OCI-M1 (cell line): ENCODE measurements at regions not wholly inside any gene's neighbourhood (a gene's known extent, or its start where the extent isn't known, plus 50 kb on each side); places are given as distances from the start of the nearest gene placed in this dataset.

ENCODE experiments used
- DNase-seq: peaks from one replicate; lab custom pipeline; 2025; lab: John Stamatoyannopoulos, UW

DNA sequence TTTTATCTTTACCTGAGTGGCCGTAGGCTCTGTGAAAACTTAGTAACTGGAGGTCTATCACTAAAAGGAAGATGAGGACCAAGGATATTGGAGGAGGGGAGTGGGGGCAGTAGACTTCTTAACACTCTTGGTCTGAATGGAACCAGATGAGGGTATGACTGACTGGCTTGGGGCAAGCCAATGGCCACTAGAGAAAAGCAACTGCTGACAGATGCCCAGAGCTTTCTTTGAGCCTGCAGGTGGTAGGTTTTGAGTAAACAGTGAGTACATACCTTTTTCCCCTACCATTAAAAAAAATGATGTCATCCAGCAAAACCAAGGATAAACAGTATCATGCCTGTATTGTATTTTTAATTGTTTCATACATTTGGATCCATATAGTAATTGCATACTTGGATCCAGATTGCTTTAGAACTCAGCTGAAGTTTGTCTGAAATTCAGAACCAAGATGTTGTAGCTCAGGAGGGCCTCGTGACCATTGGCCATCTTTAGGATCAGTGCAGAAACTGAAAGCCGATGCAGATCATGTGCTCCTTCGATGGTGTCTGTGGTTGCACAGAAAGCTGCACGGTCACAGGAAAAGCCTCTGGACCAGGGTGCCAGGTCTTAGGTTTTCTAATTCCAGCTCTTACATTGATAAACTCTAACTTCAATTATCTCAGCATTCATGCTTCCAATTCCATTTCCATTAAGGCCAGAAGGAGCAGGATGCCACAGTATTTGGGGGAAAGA lies 131.0 kb downstream of the PDGFRA start:
- DNase-seq = peak; percentile 19

DNA sequence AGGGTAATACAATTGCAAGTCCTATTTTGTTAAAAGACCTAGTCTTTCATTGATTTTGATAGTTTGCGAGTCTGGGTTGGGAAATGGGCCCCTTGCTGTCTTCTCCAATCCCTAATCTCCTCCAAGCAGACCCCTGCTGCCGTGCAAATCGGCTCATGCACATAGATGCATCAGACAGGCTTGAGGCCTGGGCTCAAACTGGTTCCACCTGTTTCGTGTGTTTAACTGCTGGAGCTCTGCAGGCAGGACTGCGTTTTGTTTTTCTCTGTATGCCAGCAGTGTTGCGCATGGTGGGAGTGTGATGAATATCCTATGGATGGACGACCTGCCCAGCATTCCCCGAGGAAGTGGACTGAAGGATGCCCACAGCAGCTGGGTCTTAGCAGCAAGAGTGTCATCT lies 133.9 kb downstream of the PDGFRA start:
- no peak for DNase-seq

DNA sequence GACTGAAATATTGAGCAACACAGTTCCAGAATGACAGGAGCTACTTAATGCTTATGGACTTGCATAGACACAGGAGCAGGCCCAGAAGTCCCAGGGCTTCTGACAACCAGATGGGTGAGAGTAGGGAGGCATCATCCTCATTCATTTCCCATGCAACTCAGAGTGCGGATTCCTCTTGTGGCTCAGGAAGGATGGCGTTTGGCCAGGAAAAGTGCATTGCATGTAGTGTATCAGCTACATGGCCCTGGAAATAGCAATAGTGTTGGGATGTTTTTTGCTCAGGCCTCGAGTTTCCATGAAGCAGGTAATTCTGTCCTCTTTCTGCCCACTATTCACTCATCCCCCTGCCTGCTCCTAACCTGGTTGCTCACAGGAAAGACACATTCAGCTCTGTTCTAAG lies 136.6 kb downstream of the PDGFRA start:
- no peak for DNase-seq

DNA sequence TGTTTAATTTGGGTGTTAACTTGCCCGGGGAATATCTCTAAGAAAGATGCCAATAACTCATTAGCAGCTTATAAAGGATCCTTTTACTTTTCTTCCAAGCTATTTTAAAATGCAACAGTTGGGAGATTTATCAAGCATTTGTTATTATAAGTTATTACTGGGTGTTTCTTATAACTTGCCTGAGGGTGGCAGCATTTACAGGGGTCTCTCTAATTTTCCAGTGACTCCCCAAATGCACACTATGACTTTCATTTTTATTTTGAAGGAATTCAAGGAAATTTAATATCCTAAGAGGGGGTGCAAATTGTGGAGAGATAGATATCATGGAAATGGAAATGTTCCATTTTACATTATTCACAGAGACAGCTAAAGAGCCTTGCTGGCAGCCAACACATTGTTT lies 138.0 kb downstream of the PDGFRA start:
- peak; percentile 23 for DNase-seq

DNA sequence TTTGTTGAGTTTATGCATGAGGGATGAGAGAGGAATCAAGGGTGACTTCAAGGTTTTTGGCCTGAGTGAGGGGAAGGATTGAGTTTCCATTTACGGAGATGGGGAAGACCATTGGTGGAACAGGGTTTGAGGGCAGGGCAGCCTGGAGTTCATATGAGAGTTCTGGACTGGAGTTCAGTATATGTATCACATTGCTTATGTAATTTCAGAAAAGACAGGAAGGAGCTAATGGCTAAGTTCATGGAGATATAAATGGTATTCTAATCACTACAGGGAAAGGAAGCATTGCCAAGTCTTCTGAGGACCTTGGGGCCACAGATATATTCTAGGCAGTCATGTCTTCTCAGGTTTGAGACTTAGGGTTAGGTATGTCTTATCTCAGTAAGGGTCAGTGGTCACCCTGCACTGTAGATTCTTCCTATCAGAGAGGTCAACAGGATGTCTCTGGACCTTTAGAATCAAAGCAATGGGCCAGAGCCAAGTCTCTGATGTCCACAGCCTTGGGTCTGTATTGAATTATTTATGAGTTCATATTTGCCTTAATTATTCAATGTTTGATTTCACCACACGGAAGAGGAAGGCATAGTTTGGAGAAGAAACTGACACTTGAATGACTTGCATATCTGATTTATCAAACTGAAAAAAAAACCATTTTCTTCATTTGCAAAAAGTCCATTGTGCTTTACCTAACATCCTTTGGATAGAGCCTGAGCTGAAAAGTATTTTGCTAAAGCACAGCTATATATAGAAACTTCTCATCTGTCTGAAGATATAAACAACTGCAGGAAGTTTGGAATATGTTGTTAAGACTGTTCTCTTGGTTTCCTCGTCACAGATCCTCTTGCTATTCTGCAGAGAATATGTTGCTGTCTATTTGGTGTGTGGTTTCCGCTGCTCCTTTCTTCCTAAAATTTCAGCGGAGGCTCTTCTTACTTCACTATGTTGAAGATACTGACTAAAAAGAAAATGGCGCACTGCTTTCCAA lies 139.5 kb downstream of the PDGFRA start:
- DNase-seq = peak; percentile 27

DNA sequence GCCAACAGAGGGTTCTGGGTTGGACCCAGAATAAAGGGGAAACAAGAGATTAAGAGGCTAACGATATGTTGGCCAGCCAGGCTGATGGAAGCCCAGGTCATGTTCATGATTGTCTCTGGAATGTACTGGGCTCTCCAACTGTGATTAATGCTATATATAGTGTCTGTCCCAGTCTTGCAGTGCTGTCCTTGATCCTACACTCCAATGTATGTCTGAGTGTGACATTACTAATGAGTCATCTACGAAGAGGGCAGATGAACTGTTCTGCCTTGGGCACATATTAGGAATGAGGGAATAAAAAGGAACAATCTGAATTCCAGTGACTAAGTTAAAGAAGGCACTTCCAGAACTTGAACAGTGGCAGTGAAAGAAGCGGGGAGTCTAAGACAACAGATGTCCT lies 142.1 kb downstream of the PDGFRA start:
- DNase-seq = no peak

DNA sequence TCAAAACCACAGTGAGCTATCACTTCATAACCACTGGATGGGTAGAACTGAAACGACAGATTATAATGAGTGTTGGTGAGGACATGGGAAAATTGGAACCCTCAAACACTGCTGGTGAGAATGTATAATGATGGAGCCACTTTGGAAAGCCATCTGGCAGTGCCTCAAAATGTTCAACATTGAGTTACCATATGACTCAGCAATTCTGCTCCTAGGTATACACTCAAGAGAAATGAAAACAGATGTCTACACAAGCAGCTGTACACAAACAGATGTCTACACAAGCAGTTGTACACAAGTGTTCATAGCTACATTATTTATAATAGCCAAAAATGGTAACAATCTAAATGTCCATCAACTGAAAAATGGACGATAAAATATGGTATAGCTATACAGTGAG lies 143.9 kb downstream of the PDGFRA start:
- no peak for DNase-seq

DNA sequence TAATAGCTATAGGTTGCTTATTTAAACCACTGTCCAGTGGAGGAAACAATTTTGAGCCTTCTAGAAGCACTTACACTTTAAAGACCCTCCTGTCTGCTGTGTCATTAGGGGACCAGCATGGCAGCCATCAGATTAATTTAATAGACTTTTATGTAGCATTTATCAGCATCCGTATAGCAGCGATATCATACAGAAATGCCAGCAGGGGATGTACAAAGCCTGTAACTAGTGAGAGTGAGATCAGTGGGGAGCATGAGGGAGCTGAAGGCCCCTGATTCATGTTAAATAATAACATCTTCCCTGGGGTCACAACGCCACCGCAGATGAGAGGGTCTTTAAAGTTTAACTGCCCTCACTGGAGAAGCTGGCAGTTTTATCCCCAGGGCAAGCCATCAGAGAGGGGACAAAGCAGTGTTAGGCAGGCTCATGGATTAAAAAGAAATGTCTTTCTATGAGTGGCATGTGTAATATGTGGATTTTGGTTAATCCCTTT lies 144.7 kb downstream of the PDGFRA start:
- DNase-seq = no peak

DNA sequence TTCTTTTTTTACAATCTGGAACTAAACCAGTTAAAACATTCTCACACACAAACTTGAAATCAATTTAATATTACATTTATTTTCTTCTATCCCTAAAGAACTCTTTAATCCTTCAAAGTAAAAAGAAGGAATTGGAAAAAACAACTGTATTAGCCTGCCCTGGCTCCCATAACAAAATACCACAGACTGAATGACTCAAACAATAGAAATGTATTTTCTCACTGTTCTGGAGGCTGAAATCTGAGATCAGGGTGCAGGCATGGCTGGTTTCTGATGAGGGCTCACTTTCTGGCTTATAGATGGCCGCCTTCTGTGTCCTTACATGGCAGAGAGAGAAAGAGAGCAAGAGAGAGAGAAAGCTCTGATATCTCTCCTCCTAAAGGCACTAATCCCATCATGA lies 149.4 kb downstream of the PDGFRA start:
- DNase-seq = no peak

DNA sequence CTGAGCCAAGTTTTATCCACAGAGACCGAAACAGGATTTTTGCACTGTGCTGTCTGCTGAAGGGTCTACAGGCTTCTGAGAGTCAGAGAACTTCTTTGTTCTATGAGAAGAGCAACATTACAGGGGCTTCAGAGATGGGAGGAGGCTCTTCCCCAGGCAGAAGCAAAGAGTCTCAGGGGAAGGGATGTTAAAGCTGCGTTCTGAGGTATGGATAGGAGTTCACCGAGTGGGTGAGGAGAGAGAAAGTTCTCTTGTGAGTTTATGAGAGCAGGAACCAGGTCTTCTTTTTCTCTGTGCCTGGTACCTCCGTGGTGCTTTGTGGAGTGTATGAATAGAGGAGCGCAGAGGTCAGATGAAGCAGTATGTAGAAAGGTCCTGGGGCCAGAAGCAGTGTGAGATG lies 155.1 kb downstream of the PDGFRA start:
- no peak for DNase-seq

DNA sequence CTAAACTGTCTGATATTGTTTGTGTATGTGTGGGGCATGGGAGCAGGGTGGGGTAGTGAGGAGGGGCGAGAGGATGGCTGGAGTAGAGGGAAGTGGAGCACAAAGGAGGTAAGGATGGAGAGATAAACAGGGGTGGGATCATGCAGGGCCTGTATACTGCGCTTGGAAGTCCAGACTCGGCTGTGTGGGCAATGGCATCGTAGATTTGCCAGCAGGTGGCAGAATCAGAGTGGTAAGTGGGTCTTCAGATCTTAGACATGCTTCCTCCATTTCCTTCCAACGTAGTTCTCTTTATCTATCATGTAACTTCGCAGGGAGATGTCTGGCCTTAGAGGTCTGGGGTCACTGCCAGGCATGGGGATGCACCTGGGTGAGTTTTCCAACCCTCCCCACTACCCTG lies 155.5 kb downstream of the PDGFRA start:
- DNase-seq = peak; percentile 78

DNA sequence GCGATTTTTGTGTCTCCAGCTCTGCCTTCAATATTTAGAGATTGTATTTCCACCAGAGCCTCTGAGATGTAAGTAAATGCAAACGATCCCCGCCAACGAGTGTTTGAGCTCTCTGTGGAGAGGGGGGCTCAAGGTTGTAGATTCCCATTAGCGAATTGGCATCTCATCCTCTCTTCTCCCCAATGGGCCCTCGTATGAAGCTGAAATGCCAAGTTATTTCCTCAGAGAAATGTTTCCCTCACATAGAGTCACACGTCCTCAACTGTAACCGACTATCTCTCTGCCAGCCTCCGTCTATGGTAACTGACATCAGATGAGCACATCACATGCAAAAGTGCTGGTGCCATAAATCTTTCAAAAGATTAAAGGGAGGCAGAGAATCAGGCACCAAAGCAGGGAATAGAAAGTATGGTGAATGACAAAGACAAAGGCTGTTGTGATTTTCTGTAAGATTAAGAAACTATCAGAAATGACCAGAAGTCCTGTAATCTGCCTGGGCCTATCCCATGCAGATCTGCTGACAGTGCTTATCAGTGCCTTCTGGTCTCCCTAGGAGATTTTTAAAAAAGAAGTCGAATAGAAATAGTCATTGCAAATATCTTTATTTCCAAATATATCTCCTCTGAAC lies 157.1 kb downstream of the PDGFRA start:
- DNase-seq = peak; percentile 95

DNA sequence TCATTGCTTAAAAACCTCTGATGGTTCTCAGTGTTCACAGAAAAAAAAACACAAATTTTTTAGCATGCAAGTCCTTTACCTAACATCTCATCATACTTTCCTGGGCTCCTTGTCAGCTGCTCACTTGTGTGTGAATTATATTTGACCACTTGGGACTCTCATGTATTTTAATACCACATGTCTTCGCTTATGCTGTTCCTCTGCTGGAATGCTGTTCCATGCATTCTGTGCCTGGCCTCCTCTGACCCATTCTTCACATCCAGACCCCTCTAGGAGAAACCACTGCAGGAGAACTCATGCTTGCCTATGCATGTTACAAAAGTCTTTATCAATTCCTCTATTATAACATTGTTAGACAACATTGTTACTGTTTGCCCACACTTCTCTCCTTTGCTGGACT lies 157.6 kb downstream of the PDGFRA start:
- DNase-seq = no peak

DNA sequence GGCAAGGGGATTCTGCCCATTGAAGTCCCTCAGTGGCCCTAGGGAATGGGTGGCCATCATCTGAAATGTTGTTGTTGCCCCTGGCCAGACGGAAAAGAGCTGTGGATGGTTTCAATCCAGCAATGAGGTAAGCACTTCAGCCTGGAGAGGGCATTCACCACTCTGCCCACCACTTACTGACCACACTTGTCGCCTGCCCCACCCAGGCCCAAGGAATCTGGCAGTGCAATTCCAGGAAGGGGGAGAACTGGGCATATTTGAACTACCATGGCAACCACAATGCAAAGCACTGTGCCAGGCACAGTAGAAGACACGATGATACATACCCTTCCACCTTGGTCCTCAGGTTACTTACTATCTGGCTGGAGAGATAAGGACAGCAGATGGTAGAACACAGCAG lies 161.6 kb downstream of the PDGFRA start:
- DNase-seq = no peak

DNA sequence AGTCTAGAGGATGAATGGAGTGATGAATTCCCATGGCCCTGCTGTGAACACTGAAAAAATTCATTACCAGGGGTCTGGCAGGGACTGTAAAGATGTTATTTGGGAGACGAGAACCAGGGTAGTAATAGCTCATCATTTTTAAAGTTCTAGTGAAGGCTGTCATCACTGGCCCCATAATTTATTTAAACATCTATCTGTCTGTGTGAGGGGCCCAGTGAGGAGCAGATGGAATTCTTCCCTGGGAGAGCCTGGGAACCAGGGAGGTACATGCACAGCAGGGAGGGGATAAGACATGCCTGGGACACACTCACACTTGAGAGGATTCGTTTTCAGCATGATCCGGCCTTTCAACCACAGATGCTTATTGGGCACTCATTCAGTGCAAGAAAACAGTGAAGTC lies 162.0 kb downstream of the PDGFRA start:
- no peak for DNase-seq

DNA sequence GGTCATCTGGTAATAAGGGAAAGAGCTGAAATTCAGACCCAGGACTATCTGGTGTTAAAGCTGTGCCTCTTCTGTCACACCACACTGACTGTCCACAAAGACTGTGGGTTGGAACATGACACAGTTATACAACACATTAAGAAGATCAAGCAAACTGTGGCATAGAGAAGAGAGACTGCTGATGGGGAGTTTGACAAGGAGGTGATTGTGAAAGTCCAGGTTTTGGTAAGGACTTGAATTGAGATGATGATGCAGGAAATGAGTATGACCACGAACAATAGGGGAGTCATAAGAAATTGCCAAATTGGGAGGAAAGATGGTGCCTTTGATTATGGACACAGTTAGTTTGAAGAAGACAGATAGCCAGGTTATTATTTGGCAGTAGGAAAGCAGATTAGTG lies 163.4 kb downstream of the PDGFRA start:
- DNase-seq = peak; percentile 43

DNA sequence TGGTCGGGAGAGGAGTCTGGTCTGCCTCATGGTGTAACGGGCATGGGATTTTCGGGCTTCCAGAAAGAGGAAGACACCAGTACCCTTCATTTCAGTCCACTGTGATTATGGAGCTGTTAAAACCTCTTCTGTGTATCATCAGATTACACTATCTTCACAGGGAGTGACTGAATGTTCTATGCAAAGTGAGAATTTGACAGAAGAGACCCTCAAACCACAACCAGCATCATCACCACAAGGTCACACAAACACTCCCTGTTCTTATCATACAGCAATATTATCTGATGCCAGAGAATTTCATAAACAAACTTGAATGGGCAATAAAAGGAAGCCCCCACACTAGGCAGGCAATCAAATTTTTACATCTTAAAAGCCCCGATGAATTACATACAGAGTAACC lies 164.2 kb downstream of the PDGFRA start:
- DNase-seq = no peak

DNA sequence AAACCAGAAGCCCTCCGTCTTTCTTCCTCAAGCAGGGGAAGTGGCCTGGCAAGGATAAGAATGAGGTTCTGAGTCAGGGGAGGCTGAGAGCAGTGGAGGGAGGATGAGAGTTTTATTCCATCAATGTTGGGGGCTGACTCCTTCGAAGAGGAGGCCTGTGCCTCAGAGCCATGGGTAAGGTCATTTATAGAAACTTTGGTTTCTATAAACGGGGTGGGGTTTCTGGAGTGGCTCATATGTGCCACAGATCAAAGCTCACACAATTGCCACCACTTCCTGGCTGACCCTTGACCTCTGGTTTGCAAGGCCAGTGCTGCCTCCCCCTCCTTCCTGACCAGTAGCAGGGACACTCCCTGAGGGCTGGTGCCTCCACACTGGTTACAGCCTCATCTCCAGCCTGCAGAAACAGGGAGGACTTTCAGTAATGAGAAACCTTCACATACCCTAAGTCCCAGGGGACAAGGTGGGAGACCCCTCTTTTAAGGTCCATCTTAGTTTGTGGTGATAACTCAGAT lies 166.0 kb downstream of the PDGFRA start:
- no peak for DNase-seq

DNA sequence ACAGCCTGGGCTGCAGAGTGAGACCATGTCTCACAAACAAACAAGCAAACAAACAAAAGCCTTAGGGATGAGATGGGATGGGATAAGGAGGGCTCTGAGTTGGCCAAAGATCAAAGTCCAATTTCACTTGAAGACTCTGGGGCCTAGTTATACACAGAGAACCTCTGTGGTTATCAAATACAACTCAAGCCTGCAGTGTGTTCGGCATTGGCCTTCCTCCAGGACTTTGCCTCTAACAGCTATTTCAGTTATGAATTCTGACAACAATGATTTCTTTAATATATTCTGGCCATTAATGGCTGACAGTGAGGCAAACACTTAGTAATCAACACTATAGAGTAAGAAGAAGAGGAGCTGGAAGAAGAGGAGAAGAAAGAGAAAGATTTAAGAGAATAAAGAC lies 171.1 kb downstream of the PDGFRA start:
- DNase-seq = no peak

DNA sequence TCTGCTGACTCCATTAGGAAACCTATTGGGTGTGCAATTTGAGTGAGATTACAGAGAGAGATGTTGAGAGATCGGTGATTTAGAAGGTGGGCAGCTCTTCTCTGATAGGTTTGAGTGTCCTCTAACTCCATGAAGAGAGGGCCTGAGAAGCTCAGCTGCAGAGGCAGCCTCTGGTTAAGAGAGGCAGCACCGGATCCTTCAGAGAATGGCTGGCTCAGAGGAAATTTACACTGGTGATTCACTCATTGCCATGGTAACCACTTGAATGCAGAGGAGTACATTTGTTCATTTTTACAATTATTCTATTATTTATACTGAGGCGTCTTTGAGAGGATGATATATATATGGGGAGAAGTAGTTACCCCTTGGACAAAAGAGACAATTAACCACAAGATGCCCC lies 171.7 kb downstream of the PDGFRA start:
- peak; percentile 9 for DNase-seq

DNA sequence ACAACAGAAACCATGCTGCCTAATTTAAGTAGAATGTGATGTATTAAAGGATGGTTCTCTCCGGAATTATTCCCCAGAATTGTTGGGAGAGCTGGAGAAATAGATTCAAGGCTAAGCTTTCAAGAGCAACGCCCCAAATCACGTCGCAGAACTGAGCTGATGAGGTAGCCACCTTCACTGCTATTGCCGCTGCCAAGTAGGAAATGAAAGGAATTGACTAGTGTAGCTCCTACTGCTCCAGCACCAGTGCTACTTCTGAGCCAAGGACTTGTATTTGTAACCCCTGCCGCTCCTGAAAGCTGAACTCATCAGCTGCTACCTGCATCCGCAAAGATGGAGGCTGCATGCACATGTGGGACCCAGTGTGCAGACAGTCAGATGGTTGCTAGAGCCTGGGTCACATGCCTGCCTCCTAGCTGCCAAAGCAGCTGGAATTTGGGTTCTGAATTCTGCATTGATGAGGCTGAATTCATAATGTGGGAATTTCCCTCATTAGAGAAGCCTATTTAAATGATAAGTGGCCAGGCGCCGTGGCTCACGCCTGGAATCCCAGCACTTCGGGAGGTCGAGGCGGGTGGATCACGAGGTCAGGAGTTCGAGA lies 173.9 kb downstream of the PDGFRA start:
- DNase-seq = no peak
